ENCODE measurements at regions not wholly inside any gene's neighbourhood (a gene's known extent, or its start where the extent isn't known, plus 50 kb on each side); places are given as distances from the start of the nearest gene placed in this dataset.

- no peak for TF ChIP-seq CTCF (IDR thresholded peaks at IDR 0.05; ENCODE audit: low read depth, low read length, missing control alignments)
- no peak for DNase-seq (ENCODE audit: low read depth)
- no peak overlapping the region for H3K4me3 ChIP-seq (ENCODE audit: low read depth, low read length)
Observed at GRCh38 chr5:15385037-15385436, 114.9 kb upstream of the FBXL7 start.

DNA sequence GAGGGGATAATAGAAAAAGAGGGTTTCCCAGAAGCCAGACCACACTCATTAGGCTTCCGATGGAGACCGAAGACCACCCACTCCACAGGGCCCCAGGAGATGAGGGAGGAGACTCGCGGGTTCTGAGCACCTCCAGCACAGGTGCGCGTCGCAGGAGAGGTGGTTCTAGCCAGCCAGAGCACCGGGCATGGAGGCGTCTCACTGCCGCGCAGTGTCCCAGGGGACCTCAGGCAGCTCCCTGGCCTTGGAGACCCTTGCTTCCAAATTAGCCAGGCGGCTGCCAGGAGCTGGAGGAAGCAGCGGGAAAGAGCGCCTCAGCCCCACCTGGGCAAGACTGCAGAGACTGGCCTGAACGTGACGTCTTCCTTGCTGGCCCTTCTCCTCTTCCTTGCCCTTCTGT, 115.4 kb upstream of the FBXL7 start:
- no peak for DNase-seq (ENCODE audit: low read depth)
- no peak for TF ChIP-seq CTCF (IDR thresholded peaks at IDR 0.05; ENCODE audit: low read depth, low read length, missing control alignments)
- no peak overlapping the region for H3K4me3 ChIP-seq (ENCODE audit: low read depth, low read length)

DNA sequence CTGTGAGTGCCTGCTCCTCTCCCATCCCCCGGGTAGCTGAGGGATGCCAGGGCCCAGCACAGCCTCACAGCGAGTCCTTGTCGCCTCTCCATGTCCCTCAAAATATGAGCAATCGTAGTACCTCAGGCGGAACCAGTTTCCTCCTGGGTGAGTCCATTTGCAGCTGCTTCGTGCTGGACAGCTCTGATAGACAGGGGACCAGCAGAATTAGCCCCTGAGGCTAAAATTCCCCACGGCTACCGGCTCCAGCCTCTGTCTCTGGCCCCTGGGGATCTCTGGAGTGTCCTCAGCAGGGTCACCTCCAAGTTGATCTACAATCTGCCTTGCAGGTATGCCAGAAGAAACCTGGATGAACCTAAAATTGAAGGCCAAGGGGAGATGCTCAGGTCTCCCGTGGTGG, 115.8 kb upstream of the FBXL7 start:
- no peak for TF ChIP-seq CTCF (IDR thresholded peaks at IDR 0.05; ENCODE audit: low read depth, low read length, missing control alignments)

GRCh38 chr5:15383469-15383868, 116.5 kb upstream of the FBXL7 start:
- H3K4me3 ChIP-seq (ENCODE audit: low read depth, low read length) = no peak overlapping the region
- no peak for DNase-seq (ENCODE audit: low read depth)
- TF ChIP-seq CTCF (IDR thresholded peaks at IDR 0.05; ENCODE audit: low read depth, low read length, missing control alignments) = no peak

More for the DNA sequence above, 115.8 kb upstream of the FBXL7 start:
- DNase-seq (ENCODE audit: low read depth) = no peak
- no peak overlapping the region for H3K4me3 ChIP-seq (ENCODE audit: low read depth, low read length)

DNA sequence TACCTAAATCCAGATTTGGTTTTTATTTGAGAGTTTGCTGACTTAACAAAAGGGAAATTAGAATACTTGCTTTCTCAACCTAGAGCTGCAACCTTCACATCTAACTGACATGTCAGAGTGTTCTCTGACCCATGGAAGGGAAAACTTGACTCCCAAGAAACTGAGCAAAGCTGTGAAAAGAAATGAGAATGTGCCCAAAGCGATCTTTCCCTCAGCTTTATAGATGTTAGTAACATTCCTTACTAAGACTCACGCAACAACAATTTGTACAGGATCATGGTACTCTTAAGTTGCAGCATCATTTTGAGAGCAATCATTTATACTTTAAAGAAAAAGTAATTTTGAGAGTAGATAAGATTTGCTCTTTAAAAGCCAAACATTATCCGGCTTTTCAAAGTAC, 117.0 kb upstream of the FBXL7 start:
- no peak overlapping the region for H3K4me3 ChIP-seq (ENCODE audit: low read depth, low read length)
- no peak for DNase-seq (ENCODE audit: low read depth)
- no peak for TF ChIP-seq CTCF (IDR thresholded peaks at IDR 0.05; ENCODE audit: low read depth, low read length, missing control alignments)

- no peak for DNase-seq (ENCODE audit: low read depth)
- TF ChIP-seq CTCF (IDR thresholded peaks at IDR 0.05; ENCODE audit: low read depth, low read length, missing control alignments) = no peak
- H3K4me3 ChIP-seq (ENCODE audit: low read depth, low read length) = no peak overlapping the region
Observed at GRCh38 chr5:15377573-15378340, 122.2 kb upstream of the FBXL7 start.

DNA sequence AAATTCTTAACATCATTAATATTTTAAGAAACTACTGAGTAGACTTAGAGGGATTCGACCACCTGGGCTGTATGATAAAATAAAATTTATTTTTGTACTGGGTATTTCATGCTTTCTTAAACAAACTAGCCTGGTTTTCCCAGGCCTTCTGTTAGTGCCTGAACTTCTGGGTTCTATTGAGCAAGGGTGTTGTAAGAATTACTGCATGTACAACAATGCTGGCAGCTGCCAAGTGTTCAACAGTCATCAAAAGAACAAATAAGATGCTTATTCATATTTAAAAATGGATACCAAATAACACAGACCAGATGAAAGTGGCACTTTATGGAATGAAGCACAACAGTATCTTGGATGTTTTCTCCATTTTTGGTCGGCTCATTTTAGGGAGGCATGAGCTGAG, 123.2 kb upstream of the FBXL7 start:
- TF ChIP-seq CTCF (IDR thresholded peaks at IDR 0.05; ENCODE audit: low read depth, low read length, missing control alignments) = no peak
- DNase-seq (ENCODE audit: low read depth) = no peak
- no peak overlapping the region for H3K4me3 ChIP-seq (ENCODE audit: low read depth, low read length)
